HG03159 (cell line): ENCODE measurements at regions not wholly inside any gene's neighbourhood (a gene's known extent, or its start where the extent isn't known, plus 50 kb on each side); places are given as distances from the start of the nearest gene placed in this dataset.
"Not testable (repeated sequence)": the region's sequence is repeated elsewhere in the genome, so short reads cannot be mapped to it uniquely, and the experiment has no call there.

ENCODE experiments used
- ATAC-seq: cut with Tn5 transposase; IDR thresholded peaks from one replicate; pipeline ENCODE4 v1.9.1; 2021; ENCODE audit warnings: mild to moderate bottlenecking, moderate library complexity; ENCODE audit not compliant: unreplicated experiment

- ATAC-seq, result no peak
These were observed 213.0 kb upstream of the SMIM30 start for GRCh38 chr7:113331155-113331898.

DNA sequence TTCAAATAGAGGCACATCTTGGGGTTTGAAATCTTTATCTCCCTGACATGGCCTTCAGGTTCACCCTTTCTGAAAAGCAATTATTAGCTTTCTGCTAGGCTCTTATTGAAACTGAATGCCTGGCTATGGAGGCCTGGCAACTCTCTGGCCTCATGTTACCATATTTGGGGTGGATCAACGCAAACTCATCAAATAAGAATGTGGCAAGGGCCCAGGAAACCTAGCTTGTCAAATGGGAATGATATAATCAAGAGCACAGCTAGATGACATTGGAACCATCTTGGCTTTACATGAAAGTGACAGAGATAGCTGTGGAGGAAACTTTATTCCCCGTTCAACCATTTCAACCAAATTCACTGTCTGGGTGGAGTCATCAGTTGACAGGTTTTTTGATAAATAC, 202.8 kb upstream of the SMIM30 start:
- ATAC-seq, result no peak

- ATAC-seq, result no peak
These were observed 202.1 kb upstream of the SMIM30 start for GRCh38 chr7:113320419-113320818.

GRCh38 chr7:113314594-113314993, 196.2 kb upstream of the SMIM30 start:
- ATAC-seq, result no peak

DNA sequence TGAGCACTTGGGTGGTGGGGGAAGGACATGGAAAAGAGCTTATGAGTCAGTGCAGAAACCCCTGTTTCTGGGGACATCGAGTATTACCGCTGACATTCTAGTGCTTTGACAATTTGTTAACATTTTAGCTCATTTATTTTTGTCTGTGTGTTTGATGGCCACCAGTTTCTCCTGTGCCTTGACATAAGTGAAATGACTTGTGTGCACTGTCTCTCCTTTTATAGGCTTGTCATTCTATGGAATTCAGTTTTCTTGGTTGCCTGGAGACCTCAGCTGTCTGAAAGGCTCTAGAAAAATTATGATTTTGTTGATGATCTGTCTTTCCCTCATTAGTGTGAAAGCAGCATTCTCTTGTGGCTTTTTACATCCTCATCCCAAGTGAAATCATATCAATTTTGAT, 190.0 kb upstream of the SMIM30 start:
- ATAC-seq, result no peak

DNA sequence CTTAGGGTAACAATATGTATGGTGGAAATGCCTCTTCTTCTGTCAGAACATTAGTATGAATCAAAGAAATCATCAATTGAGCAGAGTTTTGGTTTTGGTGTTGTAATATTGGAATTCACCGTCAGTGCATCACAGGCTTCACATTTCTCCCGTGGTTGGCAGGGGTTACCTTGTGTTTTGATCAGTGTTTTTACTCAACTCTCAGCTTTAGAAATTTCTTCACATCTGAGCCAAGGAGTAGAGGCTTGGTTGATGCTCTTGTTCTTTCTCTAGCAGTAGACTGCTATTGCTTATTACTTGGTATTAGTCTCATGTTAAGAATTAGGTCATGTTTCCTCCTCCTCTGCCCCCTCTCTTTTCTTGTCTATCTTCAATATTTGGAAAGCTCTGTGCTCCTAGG, 188.8 kb upstream of the SMIM30 start:
- ATAC-seq, result no peak

- no peak for ATAC-seq
These were observed 187.9 kb upstream of the SMIM30 start for GRCh38 chr7:113306302-113306701.

- ATAC-seq, result no peak
These were observed 185.8 kb upstream of the SMIM30 start for GRCh38 chr7:113304104-113304503.

DNA sequence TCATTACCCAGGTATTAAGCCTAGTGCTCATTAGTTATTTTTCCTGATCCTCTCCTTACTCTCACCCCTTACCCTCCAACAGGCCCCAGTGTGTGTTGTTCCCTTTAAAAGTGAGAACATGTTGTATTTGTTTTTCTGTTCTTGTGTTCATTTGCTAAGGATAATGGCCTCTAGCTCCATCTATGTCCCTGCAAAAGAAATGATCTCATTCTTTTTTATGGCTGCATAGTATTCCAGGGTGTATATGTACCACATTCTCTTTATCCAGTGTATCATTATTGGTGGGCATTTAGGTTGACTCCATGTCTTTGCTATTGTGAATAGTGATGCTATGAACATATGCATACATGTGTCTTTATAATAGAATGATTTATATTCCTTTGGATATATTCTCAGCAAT, 185.0 kb upstream of the SMIM30 start:
- not testable (repeated sequence) for ATAC-seq

DNA sequence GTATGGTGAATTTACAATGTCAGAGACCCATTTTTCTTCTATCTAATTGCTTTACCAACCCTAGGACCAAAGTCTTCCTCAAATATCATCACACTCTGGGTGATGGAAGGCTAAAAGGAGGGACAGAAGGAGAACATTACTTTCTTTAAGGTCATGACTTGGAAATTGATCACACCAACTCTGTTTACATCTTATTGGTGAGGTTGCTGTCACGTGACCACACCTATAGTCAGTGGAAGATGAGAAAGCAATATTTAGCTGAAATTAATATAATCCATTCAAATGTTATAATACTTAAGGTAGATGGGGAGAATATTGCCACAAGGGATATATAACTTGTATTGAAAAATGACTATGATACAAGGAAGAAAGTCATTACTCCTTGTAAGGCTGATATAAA, 183.6 kb upstream of the SMIM30 start:
- no peak for ATAC-seq

DNA sequence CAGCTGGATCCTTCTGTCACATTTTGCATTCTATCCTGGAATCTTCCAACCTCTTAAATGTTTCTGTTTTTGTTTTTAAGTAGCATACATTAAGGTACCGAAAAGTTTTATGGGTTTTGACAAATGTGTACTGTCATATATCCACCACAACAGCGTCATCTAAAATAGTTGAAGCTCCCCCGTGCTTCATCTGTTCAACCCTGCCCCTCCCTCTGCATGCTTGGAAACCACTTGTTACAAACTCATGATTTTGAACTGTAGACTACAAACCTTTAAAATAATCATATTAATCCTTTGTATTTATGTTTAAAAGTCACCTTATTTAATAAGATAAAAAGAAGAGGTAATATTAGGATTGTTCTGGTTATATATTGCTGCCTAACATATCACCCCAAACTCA, 182.8 kb upstream of the SMIM30 start:
- no peak for ATAC-seq

- no peak for ATAC-seq
These were observed 181.4 kb upstream of the SMIM30 start for GRCh38 chr7:113299748-113300147.

- no peak for ATAC-seq
These were observed 180.1 kb upstream of the SMIM30 start for GRCh38 chr7:113298501-113298900.

GRCh38 chr7:113294750-113295149, 176.4 kb upstream of the SMIM30 start:
- no peak for ATAC-seq

DNA sequence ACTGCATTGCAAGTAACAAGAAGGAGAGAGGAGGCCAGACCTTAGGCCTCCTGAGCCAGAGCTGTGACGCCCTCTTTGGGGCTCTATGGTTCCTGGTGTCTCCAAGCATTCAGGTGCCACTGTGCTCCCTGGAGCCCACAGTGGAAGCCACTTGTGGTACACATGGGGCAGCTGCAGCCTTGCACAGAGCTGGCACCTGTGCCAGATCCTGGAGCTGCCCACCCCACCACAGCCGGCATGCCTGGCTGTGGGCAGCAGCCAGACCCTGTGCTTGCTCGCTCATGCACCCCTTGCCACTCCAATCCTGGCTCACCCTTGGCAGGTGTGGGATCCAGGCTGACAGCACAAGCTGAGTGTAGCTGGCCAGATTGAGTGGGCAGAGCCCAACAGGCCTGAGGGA, 173.8 kb upstream of the SMIM30 start:
- ATAC-seq, result no peak

GRCh38 chr7:113291058-113291457, 172.7 kb upstream of the SMIM30 start:
- no peak for ATAC-seq

GRCh38 chr7:113289140-113289740, 170.9 kb upstream of the SMIM30 start:
- ATAC-seq, result peak; percentile 61

DNA sequence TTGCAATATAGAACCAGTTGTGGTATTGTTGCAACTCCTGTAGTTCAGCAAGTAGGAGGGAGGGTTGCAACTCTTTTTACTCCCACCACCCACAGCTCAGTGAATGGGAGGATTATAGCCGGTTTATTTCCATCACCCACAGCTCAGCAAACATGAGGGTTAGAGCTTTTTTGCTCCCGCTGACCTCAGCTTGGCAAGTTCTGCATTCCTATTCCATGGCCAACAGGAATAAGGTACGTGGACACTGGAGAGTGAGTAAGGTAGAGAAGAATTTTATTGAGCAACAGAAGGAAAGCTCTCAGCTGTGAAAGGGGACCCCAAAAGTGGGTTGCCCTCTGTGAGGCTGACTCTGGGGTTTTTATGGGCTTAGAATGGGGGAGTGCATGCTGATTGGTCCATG, 167.1 kb upstream of the SMIM30 start:
- ATAC-seq, result no peak

DNA sequence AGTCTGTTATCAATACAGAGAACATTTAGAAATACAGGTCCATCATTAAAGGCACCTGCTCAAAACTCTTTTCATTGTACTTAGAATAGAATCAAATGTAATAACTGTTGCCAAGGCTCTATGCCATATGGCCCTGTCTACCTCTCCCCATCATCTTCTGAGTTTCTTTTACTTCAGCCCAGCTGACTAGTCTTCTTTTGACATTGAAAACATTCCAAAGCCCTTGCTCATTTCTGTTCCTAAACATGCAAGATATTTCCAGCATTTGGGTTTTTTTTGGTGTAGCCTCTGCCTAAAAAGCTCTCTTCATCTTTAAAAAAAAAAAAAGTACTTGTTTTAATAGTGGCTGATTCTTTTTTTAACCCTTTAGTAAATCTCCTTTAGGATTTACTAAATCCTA, 165.5 kb upstream of the SMIM30 start:
- no peak for ATAC-seq

GRCh38 chr7:113282875-113283274, 164.5 kb upstream of the SMIM30 start:
- ATAC-seq, result no peak

DNA sequence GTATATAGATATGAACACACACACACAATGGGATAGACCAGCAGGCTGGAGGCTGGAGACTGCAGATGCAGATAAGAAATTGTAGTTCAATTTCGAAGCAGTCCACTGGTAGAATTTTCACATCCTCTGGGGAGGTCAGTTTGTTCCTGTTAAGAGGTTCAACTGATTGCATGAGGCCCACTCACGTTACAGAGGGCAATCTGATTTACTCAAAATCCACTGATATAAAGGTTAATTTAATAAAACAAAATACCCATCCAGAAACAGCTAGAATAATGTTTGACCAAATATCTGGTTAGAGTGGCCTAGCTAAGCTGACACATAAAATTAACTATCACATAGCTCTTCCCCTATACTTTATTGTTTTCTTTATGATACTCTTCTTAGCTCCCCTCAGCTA, 162.9 kb upstream of the SMIM30 start:
- no peak for ATAC-seq

- ATAC-seq, result no peak
These were observed 160.9 kb upstream of the SMIM30 start for GRCh38 chr7:113279256-113279655.

GRCh38 chr7:113270790-113271189, 152.4 kb upstream of the SMIM30 start:
- no peak for ATAC-seq
